PC-3 (cell line): ENCODE measurements at regions not wholly inside any gene's neighbourhood (a gene's known extent, or its start where the extent isn't known, plus 50 kb on each side); places are given as distances from the start of the nearest gene placed in this dataset.

Experiments used
- ATAC-seq: fragments of 200-7000 bp; cut with Tn5 transposase; 2 replicates; pipeline ENCODE4 v1.9.1; 2020; ENCODE audit warnings: mild to moderate bottlenecking, moderate library complexity
- BruUV-seq: library from RNA; stranded (reverse); fragments of 400-500 nt; replicated peaks from 2 replicates; lab custom pipeline; 2021; lab: Mats Ljungman, UMichigan
- CTCF ChIA-PET: fragments of 300-600 bp; sonication (Branson Sonifier 250); formaldehyde crosslinking; loops from one replicate; lab custom pipeline; 2022; ENCODE audit warnings: antibody characterized with exemption; lab: Charles Lee
- POLR2A ChIA-PET: fragments of 300-600 bp; sonication (Branson Sonifier 250); formaldehyde crosslinking; loops from one replicate; lab custom pipeline; 2022; ENCODE audit warnings: antibody characterized with exemption; ENCODE audit not compliant: unreplicated experiment; lab: Charles Lee
- DNase-seq: peaks from one replicate; pipeline ENCODE4 v3.0.0-alpha.2; 2015
- H2AFZ ChIP-seq: fragments of 300-600 bp; sonication (generic); 2 replicates; pipeline ENCODE4 v1.6.0; 2016; ENCODE audit warnings: antibody characterized with exemption, low read length
- H3F3A ChIP-seq: fragments of 300-600 bp; sonication (generic); one replicate; pipeline ENCODE4 v1.6.0; 2017; ENCODE audit warnings: antibody characterized with exemption, low read length, control low read depth, mild to moderate bottlenecking; ENCODE audit not compliant: unreplicated experiment
- H3K27ac ChIP-seq: fragments of 300-600 bp; sonication (generic); 2 replicates; pipeline ENCODE4 v1.5.1; 2016; ENCODE audit warnings: mild to moderate bottlenecking, low read length
- H3K27me3 ChIP-seq: fragments of 300-600 bp; sonication (generic); 2 replicates; pipeline ENCODE4 v1.6.1; 2016; ENCODE audit warnings: low read length, mixed read lengths
- H3K36me3 ChIP-seq: fragments of 300-600 bp; sonication (generic); 2 replicates; pipeline ENCODE4 v1.6.1; 2016; ENCODE audit warnings: low read depth, mixed run types, low read length, mixed read lengths
- H3K4me1 ChIP-seq: fragments of 300-600 bp; sonication (generic); 2 replicates; pipeline ENCODE4 v1.5.1; 2016; ENCODE audit warnings: low read length; ENCODE audit not compliant: insufficient read depth
- H3K4me2 ChIP-seq: fragments of 300-600 bp; sonication (generic); 2 replicates; pipeline ENCODE4 v1.6.0; 2016; ENCODE audit warnings: low read length
- H3K4me3 ChIP-seq: fragments of 300-600 bp; sonication (generic); 2 replicates; pipeline ENCODE4 v1.5.1; 2016; ENCODE audit warnings: mild to moderate bottlenecking, low read length, mixed read lengths
- H3K79me2 ChIP-seq: fragments of 300-600 bp; sonication (generic); 2 replicates; pipeline ENCODE4 v1.6.1; 2017; ENCODE audit warnings: low read length, mixed read lengths
- H3K9ac ChIP-seq: fragments of 300-600 bp; sonication (generic); 2 replicates; pipeline ENCODE4 v1.6.0; 2016; ENCODE audit warnings: mild to moderate bottlenecking, low read length
- H3K9me2 ChIP-seq: fragments of 300-600 bp; sonication (generic); replicated peaks from 2 replicates; pipeline ENCODE4 v1.6.1; 2016; ENCODE audit warnings: mixed run types, low read length, mixed read lengths
- H3K9me3 ChIP-seq: fragments of 300-600 bp; sonication (generic); 2 replicates; pipeline ENCODE4 v1.6.1; 2016; ENCODE audit warnings: low read length, mixed read lengths
- H4K20me1 ChIP-seq: fragments of 300-600 bp; sonication (generic); 2 replicates; pipeline ENCODE4 v1.6.1; 2016; ENCODE audit warnings: low read length, mixed read lengths
- EZH2 ChIP-seq: fragments of 300-600 bp; sonication (generic); IDR thresholded peaks from one replicate; pipeline ENCODE4 v1.6.1; 2017; ENCODE audit warnings: antibody characterized with exemption, mild to moderate bottlenecking, low read length; ENCODE audit not compliant: unreplicated experiment
- EZH2phosphoT487 ChIP-seq: fragments of 300-600 bp; sonication (generic); IDR thresholded peaks from 2 replicates; pipeline ENCODE4 v1.6.1; 2018; ENCODE audit warnings: mild to moderate bottlenecking, antibody characterized with exemption, low read length, borderline replicate concordance
- intact Hi-C: fragments of 100-400 bp; cut with micrococcal nuclease; formaldehyde crosslinking; loops from 2 replicates; pipeline ENCODE4 v1.9.0; 2023
- TF ChIP-seq, protein P1 (sequence below): fragments of 300-600 bp; sonication (generic); conservative IDR thresholded peaks from 2 replicates; pipeline ENCODE4 v1.5.1; 2017; ENCODE audit warnings: antibody characterized with exemption, low read depth, mild to moderate bottlenecking, low read length

DNA sequence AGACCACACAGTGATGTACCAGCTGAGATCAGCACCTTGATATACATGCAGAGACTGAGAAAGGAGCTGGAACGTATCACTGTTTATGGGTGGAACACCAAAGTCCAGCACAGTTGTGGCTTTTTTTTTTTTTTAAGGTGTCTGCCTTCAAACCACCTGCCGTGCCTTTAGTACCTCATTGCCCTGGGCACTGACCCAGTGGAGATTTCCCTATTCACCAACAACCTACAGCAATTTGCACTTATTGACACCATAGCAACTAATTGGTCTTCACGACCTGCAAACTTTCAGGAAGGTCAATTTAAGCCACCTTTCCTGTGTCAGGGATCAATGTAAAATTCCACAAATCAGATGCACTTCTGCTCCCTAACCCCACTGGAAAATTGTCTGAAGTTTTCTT lies 181.6 kb upstream of the ADGRL2 start:
- no peaks in the 10 kb centered on the region for H3F3A ChIP-seq
- TF ChIP-seq, protein P1, sequence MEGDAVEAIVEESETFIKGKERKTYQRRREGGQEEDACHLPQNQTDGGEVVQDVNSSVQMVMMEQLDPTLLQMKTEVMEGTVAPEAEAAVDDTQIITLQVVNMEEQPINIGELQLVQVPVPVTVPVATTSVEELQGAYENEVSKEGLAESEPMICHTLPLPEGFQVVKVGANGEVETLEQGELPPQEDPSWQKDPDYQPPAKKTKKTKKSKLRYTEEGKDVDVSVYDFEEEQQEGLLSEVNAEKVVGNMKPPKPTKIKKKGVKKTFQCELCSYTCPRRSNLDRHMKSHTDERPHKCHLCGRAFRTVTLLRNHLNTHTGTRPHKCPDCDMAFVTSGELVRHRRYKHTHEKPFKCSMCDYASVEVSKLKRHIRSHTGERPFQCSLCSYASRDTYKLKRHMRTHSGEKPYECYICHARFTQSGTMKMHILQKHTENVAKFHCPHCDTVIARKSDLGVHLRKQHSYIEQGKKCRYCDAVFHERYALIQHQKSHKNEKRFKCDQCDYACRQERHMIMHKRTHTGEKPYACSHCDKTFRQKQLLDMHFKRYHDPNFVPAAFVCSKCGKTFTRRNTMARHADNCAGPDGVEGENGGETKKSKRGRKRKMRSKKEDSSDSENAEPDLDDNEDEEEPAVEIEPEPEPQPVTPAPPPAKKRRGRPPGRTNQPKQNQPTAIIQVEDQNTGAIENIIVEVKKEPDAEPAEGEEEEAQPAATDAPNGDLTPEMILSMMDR = no peak
- TF ChIP-seq EZH2 (no peak), EZH2phosphoT487 (no peak)
- no peaks in the 10 kb centered on the region for H3K9me2 ChIP-seq
- DNase-seq (no peak), ATAC-seq (no peak)
- H2AFZ ChIP-seq = no peak overlapping the region
- intact Hi-C loops = no loop called here
- no peak overlapping the region for H3K4me2 ChIP-seq
- no peaks in the 10 kb centered on the region for H4K20me1 ChIP-seq
- no peak overlapping the region for H3K27ac ChIP-seq
- no peaks in the 10 kb centered on the region for H3K79me2 ChIP-seq
- no peaks in the 10 kb centered on the region for H3K9me3 ChIP-seq
- no peak overlapping the region for H3K4me3 ChIP-seq
- ChIA-PET POLR2A (no interaction called here), CTCF (no interaction called here)
- H3K9ac ChIP-seq = no peak overlapping the region
- H3K36me3 ChIP-seq = no peaks in the 10 kb centered on the region
- H3K27me3 ChIP-seq = no peaks in the 10 kb centered on the region
- BruUV-seq = no TSS peak
- H3K4me1 ChIP-seq = no peaks in the 10 kb centered on the region

- no peaks in the 10 kb centered on the region for H3K9me3 ChIP-seq
- H4K20me1 ChIP-seq = no peaks in the 10 kb centered on the region
- H3K79me2 ChIP-seq = no peaks in the 10 kb centered on the region
- ATAC-seq = no peak
- no peak for TF ChIP-seq EZH2phosphoT487
- TF ChIP-seq, protein P1 = no peak
- TF ChIP-seq EZH2 = no peak
- H3K27me3 ChIP-seq = no peaks in the 10 kb centered on the region
- H2AFZ ChIP-seq = no peak overlapping the region
- H3K27ac ChIP-seq = no peak overlapping the region
- ChIA-PET CTCF (no interaction called here), POLR2A (no interaction called here)
- no TSS peak for BruUV-seq
- no peak for DNase-seq
- no peak overlapping the region for H3K4me3 ChIP-seq
- no peaks in the 10 kb centered on the region for H3K9me2 ChIP-seq
- no peaks in the 10 kb centered on the region for H3K4me1 ChIP-seq
- H3K4me2 ChIP-seq = no peak overlapping the region
- H3F3A ChIP-seq = no peaks in the 10 kb centered on the region
- no peaks in the 10 kb centered on the region for H3K36me3 ChIP-seq
- intact Hi-C loops = no loop called here
- H3K9ac ChIP-seq = no peak overlapping the region
These were observed 182.4 kb upstream of the ADGRL2 start for GRCh38 chr1:81618376-81618775.

GRCh38 chr1:81617308-81617967 lies 183.3 kb upstream of the ADGRL2 start:
- ChIA-PET CTCF (no interaction called here), POLR2A (no interaction called here)
- H3K9me3 ChIP-seq = no peaks in the 10 kb centered on the region
- DNase-seq = no peak
- no peak for ATAC-seq
- no peaks in the 10 kb centered on the region for H3F3A ChIP-seq
- H3K36me3 ChIP-seq = no peaks in the 10 kb centered on the region
- TF ChIP-seq, protein P1 = no peak
- TF ChIP-seq EZH2phosphoT487 = no peak
- TF ChIP-seq EZH2 = no peak
- no peak overlapping the region for H3K4me3 ChIP-seq
- H2AFZ ChIP-seq = no peak overlapping the region
- no peaks in the 10 kb centered on the region for H3K9me2 ChIP-seq
- H3K79me2 ChIP-seq = no peaks in the 10 kb centered on the region
- intact Hi-C loops = no loop called here
- no peaks in the 10 kb centered on the region for H3K4me1 ChIP-seq
- BruUV-seq = no TSS peak
- H3K9ac ChIP-seq = no peak overlapping the region
- H4K20me1 ChIP-seq = no peaks in the 10 kb centered on the region
- H3K27me3 ChIP-seq = no peaks in the 10 kb centered on the region
- H3K4me2 ChIP-seq = no peak overlapping the region
- H3K27ac ChIP-seq = no peak overlapping the region
